HepG2 (cell line): ENCODE measurements at regions not wholly inside any gene's neighbourhood (a gene's known extent, or its start where the extent isn't known, plus 50 kb on each side); places are given as distances from the start of the nearest gene placed in this dataset.
"Not testable (repeated sequence)": the region's sequence is repeated elsewhere in the genome, so short reads cannot be mapped to it uniquely, and the experiment has no call there.

Source experiments
- ATAC-seq: fragments of 200-7000 bp; cut with Tn5 transposase; 3 replicates; pipeline ENCODE4 v1.9.1; 2020; ENCODE audit warnings: mild to moderate bottlenecking, moderate library complexity
- BruUV-seq: library from RNA; stranded (reverse); fragments of 400-500 nt; replicated peaks from 2 replicates; lab custom pipeline; 2021; lab: Mats Ljungman, UMichigan
- CTCF ChIA-PET: fragments of 300-600 bp; formaldehyde crosslinking; extraction: SDS; loops from one replicate; lab custom pipeline; 2021; ENCODE audit warnings: low total read pairs, inconsistent platforms, low intra/inter-chr PET ratio; lab: Yijun Ruan, JAX
- POLR2A ChIA-PET: fragments of 350-600 bp; sonication (Branson Sonifier 250); formaldehyde crosslinking; loops from one replicate; lab custom pipeline; 2020; ENCODE audit warnings: antibody characterized with exemption, inconsistent platforms; lab: Yijun Ruan, JAX
- DNase-seq: peaks from one replicate; pipeline ENCODE4 v3.0.0-alpha.2; 2015; ENCODE audit warnings: low spot score
- FAIRE-seq: peaks from 3 replicates; lab custom pipeline; 2011; peaks lifted over from hg19 to GRCh38; lab: Jason Lieb, UNC
- H2AFZ ChIP-seq: one replicate; pipeline ENCODE4 v1.6.1; 2011; ENCODE audit warnings: low read length, inconsistent platforms
- H3K27ac ChIP-seq: fragments of 300-600 bp; 3 replicates; pipeline ENCODE4 v1.8.0; 2011; ENCODE audit warnings: mixed run types, mild to moderate bottlenecking, mixed read lengths, low read length, inconsistent platforms; ENCODE audit not compliant: insufficient read depth; ENCODE audit errors: extremely low read length
- H3K27me3 ChIP-seq, 2 experiments: fragments of 200-600 bp in 1 of 2; 2 replicates in 1 of 2; 3 replicates in 1 of 2; pipeline versions ENCODE4 v1.6.0 to v1.8.0; 2011; ENCODE audit warnings: low read length in 2 of 2, mild to moderate bottlenecking in 2 of 2, moderate library complexity in 2 of 2, inconsistent platforms in 1 of 2; ENCODE audit not compliant: insufficient read depth in 2 of 2, control insufficient read depth in 1 of 2
- H3K36me3 ChIP-seq, 2 experiments: fragments of 200-600 bp in 1 of 2; replicated peaks in 1 of 2; 2 replicates in 1 of 2; 3 replicates in 1 of 2; pipeline versions ENCODE4 v1.5.1 to v1.8.0; 2011; ENCODE audit warnings: low read length in 2 of 2, inconsistent platforms in 1 of 2; ENCODE audit not compliant: insufficient read depth in 2 of 2, control insufficient read depth in 1 of 2
- H3K4me1 ChIP-seq: 2 replicates; pipeline ENCODE4 v1.5.1; 2012; ENCODE audit warnings: low read length, inconsistent platforms; ENCODE audit not compliant: insufficient read depth
- H3K4me2 ChIP-seq: 2 replicates; pipeline ENCODE4 v1.6.0; 2011; ENCODE audit warnings: low read depth, low read length, inconsistent platforms
- H3K4me3 ChIP-seq, 3 experiments: fragments of 200-600 bp in 1 of 3; sonication (generic), shearing (Covaris generic) in 1 of 3; replicated peaks in 1 of 3; 2 replicates each; pipeline ENCODE4 v1.5.1; 2011 to 2016; ENCODE audit warnings: low read length in 3 of 3, inconsistent platforms in 2 of 3, low read depth in 2 of 3, mild to moderate bottlenecking in 2 of 3, control low read depth in 1 of 3, mixed read lengths in 1 of 3; ENCODE audit not compliant: insufficient read depth in 1 of 3
- H3K79me2 ChIP-seq: one replicate; pipeline ENCODE4 v1.6.1; 2011; ENCODE audit warnings: low read length, inconsistent platforms; ENCODE audit not compliant: insufficient read depth
- H3K9ac ChIP-seq: 2 replicates; pipeline ENCODE4 v1.6.0; 2011; ENCODE audit warnings: mild to moderate bottlenecking, low read depth, low read length, inconsistent platforms; ENCODE audit not compliant: insufficient read depth
- H3K9me3 ChIP-seq: 2 replicates; pipeline ENCODE4 v1.5.1; 2012; ENCODE audit warnings: mild to moderate bottlenecking, low read length
- H4K20me1 ChIP-seq: 2 replicates; pipeline ENCODE4 v1.6.0; 2011; ENCODE audit warnings: inconsistent platforms, mild to moderate bottlenecking, low read length, moderate library complexity; ENCODE audit not compliant: insufficient read depth
- ZNF768 ChIP-seq: sonication (generic); formaldehyde crosslinking; IDR thresholded peaks from 2 replicates; pipeline ENCODE4 v1.4.0; 2020; ENCODE audit warnings: missing genetic modification reagents
- whole genome bisulfite sequencing: methylation state at CpG from one replicate; pipeline ENCODE4 v1.1.6; 2017; ENCODE audit warnings: low lambda C conversion rate; 5-methylcytosine and 5-hydroxymethylcytosine counted together
- in situ Hi-C: cut with HindIII; loops from 2 replicates; pipeline ENCODE4 v1.10.0; 2017; ENCODE audit warnings: low pct_unique_long_range_greater_than_20kb; ENCODE audit not compliant: extremely low pct_ligation_motif_present
- intact Hi-C: fragments of 100-400 bp; cut with micrococcal nuclease; formaldehyde crosslinking; loops from one replicate; pipeline ENCODE4 v1.10.0; 2022; ENCODE audit not compliant: unreplicated experiment

DNA sequence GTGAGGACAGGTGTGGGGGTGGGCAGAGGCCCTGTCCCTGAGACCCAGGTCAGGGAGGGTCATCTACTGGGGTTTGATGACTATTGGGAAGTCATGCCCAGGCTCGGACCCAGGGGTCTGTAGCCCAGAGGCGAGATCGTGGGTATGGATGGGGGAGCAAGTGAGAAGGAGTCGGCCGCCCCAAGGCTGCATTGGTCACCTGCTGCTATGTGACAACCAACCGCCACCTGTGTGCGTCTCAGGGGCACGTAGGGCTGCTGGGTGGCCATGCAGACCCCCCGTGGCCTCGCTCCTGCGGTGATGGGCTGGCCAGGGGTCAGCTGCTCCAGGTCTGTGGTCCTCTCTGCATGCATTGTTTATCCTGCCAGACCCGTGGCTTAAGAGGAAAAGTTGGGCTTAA lies 138.5 kb downstream of the ZNF479 start:
- DNase-seq, intact Hi-C loops, H3K9ac ChIP-seq, H4K20me1 ChIP-seq, POLR2A ChIA-PET, H3K36me3 ChIP-seq, FAIRE-seq, H3K27me3 ChIP-seq, CTCF ChIA-PET, H3K4me1 ChIP-seq, H3K4me2 ChIP-seq, H3K9me3 ChIP-seq, ATAC-seq, H2AFZ ChIP-seq, in situ Hi-C loops, H3K79me2 ChIP-seq, H3K27ac ChIP-seq, BruUV-seq, H3K4me3 ChIP-seq: not testable (repeated sequence)
- WGBS: 0% methylated on average over 1 of the region's 12 CpGs

DNA sequence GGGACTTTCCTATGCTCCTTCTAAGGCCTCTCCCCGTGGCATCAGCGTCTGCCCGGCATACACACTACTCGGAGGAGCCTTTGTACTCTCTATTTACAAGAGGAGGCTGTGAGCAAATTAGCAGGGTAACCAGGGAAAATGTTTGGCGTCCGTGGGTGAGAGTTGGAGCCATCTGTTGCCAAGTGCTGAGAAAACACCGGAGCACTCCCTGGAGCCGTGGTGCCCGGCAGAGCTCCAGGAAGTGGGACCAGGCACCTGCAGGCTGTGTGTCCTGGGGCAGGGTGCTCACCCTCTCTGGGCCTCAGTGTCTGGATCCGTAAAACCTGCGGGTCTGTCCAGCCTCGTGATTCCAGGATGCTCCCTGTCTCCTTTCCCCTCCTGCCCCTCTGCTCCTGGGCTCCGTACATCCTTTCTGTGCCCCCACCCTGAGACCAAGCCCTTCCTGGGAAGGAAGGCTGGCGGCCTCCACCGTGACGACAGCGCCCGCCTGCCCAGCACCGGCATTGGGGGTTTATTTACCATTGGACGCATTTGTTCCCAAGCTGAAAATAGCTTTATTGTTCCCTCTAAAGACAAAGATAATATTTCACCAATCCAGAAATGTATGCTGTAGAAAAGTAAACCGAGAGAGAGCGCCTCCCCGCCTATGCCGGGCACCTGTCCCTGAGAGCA lies 174.4 kb downstream of the ZNF479 start:
- H3K9ac ChIP-seq, H3K79me2 ChIP-seq, H4K20me1 ChIP-seq, H2AFZ ChIP-seq, H3K9me3 ChIP-seq, CTCF ChIA-PET, DNase-seq, H3K4me2 ChIP-seq, H3K27ac ChIP-seq, FAIRE-seq, BruUV-seq, H3K4me3 ChIP-seq, ATAC-seq, H3K4me1 ChIP-seq, H3K36me3 ChIP-seq, POLR2A ChIA-PET, intact Hi-C loops, in situ Hi-C loops: not testable (repeated sequence)
- 46% methylated on average over 7 of the region's 24 CpGs for WGBS
- TF ChIP-seq ZNF768 (CRISPR knock-in tag): peak; percentile 47; the same call in 1 of the 2 replicates
- TF ChIP-seq, all 625 proteins: peak for 1; not testable (repeated sequence) for 624
- not testable (repeated sequence) for H3K27me3 ChIP-seq

DNA sequence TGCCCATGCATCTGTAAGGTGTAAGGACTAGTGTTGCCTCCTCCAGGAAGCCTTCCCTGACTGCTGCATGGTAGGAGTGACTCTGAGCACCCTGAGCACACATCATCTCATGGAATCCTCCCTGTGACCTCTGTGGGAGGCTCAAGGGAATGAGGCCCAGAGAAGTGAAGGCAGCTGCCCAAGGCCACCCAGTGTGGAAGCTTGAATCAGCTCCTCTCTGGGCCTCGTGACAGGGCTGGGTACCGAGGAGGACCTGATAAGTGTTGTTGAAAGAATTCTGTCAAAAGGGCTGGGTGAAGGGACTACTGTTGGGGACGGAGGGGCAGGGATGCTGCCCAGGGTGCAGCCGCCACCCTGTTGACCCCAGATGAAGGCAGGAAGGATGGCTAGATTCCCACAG lies 175.2 kb downstream of the ZNF479 start:
- H3K27me3 ChIP-seq, DNase-seq, FAIRE-seq, BruUV-seq, H3K36me3 ChIP-seq, H3K4me2 ChIP-seq, H3K27ac ChIP-seq, H4K20me1 ChIP-seq, H2AFZ ChIP-seq, in situ Hi-C loops, H3K4me3 ChIP-seq, CTCF ChIA-PET, H3K9ac ChIP-seq, ATAC-seq, H3K79me2 ChIP-seq, intact Hi-C loops, H3K9me3 ChIP-seq, H3K4me1 ChIP-seq, POLR2A ChIA-PET: not testable (repeated sequence)
- WGBS: 0% methylated on average over 2 of the region's 4 CpGs

DNA sequence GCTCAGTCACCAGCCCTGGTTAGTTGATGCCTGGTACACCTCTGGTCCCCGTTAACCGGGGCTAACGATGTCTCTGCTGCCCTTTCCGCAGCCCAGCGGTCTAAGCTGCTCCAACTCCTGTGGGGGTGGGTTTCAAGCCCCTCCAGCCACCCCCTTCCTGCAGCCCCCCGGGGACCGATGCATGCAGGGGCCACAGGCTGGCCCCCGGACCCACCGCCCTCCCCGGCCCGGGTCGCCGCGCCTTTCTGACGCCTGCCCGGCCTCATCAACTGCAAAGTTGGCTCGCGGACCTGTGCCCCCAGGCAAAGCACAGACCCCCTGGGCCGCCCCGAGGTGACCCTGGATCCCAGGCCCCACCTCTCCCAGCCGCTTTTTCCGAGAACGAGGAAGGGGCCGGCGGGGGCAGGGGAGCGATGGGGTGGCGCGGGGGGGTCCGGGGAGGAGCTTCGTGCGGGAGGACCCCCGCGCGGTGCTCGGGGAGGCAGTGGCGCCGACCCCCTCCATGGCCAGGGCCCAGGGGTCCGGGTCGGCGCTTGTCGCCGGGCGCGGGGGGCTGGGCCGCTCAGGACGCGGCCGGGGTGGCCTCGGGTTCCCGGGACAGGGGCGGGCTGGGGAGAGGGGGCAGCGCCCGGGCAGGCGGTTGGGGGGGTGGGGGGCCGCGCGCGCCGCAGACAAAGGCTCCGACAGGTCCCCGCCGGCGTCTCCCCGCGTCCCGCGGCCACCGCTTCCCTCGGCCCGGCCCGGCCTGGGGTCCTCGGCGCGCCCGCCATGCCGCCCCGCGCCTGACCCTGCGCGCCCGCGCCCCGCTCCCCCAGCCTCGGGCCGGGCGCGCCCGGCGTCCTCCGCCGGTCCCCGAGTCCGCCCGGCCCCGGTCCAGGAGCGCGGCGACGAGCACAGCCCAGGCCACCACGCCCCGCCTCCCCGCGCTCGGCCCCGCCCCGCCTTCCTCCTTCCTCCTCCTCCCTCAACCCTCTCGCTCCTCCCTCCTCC lies 183.6 kb downstream of the ZNF479 start:
- DNase-seq, POLR2A ChIA-PET, BruUV-seq, H3K4me2 ChIP-seq, H3K27ac ChIP-seq, CTCF ChIA-PET, in situ Hi-C loops, H3K4me1 ChIP-seq, H3K36me3 ChIP-seq, intact Hi-C loops, H4K20me1 ChIP-seq, H3K27me3 ChIP-seq, H3K4me3 ChIP-seq, H3K79me2 ChIP-seq, H2AFZ ChIP-seq, H3K9me3 ChIP-seq, H3K9ac ChIP-seq, ATAC-seq, FAIRE-seq: not testable (repeated sequence)
- 88% methylated on average over 28 of the region's 107 CpGs for WGBS
